Ammon's horn (tissue), 1 donor: ENCODE measurements at regions not wholly inside any gene's neighbourhood (a gene's known extent, or its start where the extent isn't known, plus 50 kb on each side); places are given as distances from the start of the nearest gene placed in this dataset.

Experiments
- DNase-seq: peaks from one replicate; pipeline ENCODE4 v3.0.0-alpha.2; 2016; ENCODE audit warnings: low spot score

GRCh38 chr18:61082976-61083630, 250.1 kb upstream of the CDH20 start:
- no peak for DNase-seq

GRCh38 chr18:61085036-61085435, 248.2 kb upstream of the CDH20 start:
- no peak for DNase-seq

- no peak for DNase-seq
Observed at GRCh38 chr18:61085761-61086160, 247.5 kb upstream of the CDH20 start.

DNA sequence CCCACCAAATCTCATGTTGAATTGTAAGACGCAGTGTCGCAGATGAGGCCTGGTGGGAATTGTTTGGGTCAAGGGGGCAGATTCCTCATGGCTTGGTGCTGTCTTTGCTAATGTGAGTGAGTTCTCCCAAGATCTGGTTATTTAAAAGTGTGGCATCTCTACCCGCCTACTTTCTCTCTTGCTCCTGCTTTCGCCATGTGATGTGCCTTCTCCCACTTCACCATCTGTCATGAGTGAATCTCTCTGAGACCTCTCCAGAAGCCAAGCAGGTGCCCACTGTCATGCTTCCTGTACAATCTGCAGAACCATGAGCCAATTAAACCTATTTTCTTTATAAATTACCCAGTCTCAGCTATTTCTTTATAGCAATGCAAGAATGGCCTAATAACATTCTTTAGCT, 246.6 kb upstream of the CDH20 start:
- no peak for DNase-seq

DNA sequence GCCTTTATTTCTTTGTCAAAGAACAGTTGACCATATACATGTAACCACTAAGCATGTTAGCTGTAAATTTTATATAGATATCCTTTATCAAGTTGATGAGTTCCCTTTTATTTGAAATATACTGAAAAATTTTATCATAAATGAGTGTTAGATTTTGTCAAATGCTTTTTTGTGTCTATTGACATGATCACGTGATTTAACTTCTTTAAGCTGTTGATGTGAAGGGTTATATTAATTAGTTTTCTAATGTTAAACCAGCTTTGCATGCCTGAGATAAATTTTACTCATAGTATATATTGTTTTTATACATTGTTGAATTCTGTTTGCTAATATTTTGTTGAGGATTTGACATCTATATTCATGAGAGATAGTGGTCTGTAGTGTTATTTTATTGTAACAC, 241.9 kb upstream of the CDH20 start:
- no peak for DNase-seq

DNA sequence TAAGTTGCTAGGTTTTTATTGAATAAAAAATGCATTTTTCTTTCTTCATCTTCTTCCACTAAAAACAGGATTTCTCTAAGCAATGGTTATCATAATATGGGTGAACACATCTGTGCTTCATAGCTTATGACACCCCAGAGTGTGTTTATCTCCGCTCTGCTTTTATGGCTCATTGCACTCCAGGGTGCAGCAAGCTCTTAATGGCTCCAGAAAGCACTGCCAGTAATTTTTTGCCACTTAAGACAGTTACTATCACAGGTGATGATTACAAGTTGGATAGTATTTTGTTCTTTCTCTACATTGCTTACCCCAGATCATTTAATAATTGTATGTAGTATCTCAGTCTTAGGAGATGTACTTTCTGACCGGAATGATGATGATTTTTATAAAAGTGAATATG, 239.3 kb upstream of the CDH20 start:
- no peak for DNase-seq

DNA sequence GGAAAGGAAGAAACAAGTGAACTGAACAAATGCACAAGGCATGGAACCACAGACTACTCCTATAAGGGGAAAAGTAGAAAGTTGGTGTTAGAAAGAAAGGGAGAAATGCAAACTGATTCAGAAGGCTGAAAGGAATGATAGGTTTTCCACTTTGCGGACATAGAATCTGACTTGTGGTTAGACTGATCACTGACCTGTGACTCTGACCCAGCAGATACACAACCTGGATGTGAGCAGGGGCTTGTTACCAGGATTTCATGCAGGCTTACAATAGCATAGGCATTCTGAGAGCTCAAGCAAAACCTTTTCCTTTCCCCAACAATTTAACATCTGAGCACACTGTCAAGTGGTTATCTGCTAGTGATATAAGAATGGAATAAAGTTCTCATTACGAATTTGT, 237.0 kb upstream of the CDH20 start:
- no peak for DNase-seq

DNA sequence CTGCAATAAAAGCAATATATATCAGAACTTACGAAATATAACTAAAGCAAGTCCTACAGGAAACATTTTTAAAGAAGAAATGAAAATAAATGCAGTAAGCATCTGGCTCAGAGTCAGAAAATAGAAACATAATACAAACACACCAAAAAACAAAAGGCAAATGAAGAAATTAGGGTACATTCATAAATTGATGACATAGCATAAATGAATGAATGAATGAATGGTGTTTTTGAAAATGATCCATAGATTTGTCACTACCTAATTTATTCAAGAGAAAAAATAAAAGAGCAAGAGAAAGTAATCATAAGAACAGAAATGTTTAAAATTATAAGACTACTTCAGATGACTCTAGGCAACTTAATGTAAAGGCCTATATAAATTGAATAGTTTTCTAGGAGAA, 226.1 kb upstream of the CDH20 start:
- no peak for DNase-seq

DNA sequence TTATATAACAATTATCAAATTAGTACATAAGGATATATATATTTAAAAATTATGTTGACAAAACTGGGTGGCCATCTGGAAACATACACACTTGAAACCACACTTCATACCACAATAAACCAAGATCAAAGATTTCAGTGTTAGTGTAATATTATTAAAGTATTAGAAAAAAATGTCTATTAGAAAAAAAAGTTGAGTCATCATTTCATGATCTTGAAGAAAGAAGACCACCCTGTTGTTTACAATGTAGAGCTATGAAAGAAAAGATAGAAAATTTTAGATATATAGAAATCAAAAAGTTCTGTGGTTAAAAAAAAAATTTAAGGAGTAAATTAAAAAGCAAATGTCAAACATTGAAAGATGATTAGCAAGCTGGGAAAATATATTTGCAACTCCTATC, 224.5 kb upstream of the CDH20 start:
- DNase-seq, result no peak

- DNase-seq, result no peak
Observed at GRCh38 chr18:61123309-61123708, 209.9 kb upstream of the CDH20 start.

- DNase-seq, result no peak
Observed at GRCh38 chr18:61127714-61128467, 205.3 kb upstream of the CDH20 start.

DNA sequence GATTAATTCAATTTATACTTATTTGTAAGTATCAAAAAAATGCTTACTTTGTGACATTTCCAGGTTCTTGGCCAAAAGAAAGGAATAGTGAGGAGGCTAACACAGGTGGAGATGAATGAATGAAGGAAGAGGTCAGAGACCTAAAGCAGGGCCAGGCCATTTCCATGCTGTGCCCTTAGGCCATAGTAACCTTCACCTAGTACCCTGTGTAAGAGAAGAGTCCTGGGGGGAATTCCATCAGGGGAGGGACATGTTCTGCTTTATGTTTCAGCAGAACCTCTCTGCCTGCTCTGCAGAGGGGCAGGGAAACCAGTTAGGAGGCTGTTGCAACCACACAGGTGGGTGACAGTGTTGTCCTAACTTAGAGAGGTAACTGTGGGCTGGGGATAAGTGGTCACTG, 204.2 kb upstream of the CDH20 start:
- no peak for DNase-seq

GRCh38 chr18:61132031-61132430, 201.2 kb upstream of the CDH20 start:
- no peak for DNase-seq

- DNase-seq, result no peak
Observed at GRCh38 chr18:61133783-61134182, 199.4 kb upstream of the CDH20 start.

DNA sequence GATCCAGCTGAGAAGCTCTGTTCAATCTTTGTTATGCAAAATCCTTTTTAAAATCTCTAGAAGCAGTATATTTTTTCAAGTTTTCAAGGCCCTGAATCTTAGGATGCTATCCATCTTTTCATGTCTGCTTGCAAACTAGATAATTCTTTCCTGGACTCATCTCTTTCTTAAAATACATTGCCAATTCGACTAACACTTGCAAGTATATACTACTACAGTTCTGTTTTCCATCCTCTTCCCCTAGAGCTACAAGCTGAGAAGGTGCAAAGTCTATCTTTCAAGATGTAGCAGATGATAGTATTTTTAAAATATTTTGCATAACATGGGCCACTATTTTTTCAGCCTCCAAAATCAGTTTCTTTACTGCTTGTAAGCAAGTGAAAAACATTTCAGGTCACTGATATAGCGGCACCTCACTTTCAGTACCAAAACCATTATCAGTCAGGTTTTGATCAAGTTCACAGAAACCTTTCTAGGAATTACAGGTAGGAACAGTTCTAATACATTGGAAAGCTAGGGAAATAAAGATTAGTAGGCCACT, 196.4 kb upstream of the CDH20 start:
- no peak for DNase-seq

DNA sequence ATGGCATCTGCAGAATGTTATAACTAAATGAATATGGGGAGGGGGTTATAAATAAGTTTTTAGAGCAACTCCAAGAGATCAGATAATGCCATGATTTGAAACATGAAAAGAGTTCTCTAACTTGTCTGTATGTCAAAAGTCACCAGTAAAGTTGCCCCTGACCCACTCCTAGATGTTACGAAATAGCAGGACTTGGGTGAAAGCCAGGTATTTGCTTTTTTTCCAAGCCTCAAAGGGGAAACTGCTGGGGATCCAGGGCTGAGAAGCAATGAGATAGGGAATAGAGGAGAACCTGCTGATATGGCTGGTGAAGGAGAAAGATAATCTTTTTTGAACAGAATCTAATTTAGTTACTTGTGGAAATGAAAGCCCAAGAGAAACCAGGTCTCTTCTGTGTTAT, 191.5 kb upstream of the CDH20 start:
- no peak for DNase-seq

- no peak for DNase-seq
Observed at GRCh38 chr18:61148322-61148721, 184.9 kb upstream of the CDH20 start.

DNA sequence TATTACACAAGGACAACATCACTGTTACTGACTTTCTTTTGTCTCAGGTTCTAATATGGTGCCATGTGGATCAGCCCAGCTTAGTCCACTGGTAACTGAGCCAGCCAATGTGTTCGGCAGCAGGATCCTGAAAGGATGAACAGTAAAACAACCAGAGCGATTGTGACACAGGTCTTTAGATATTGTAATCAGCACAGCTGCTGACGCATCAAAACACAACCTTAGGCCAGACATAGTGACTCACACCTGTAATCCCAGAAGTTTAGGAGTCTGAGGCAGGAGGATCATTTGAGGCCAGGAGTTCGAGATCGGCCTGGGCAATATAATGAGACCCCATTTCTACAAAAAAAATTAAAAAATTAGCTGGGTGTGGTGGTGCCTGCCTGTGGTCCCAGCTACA, 183.4 kb upstream of the CDH20 start:
- DNase-seq, result no peak

DNA sequence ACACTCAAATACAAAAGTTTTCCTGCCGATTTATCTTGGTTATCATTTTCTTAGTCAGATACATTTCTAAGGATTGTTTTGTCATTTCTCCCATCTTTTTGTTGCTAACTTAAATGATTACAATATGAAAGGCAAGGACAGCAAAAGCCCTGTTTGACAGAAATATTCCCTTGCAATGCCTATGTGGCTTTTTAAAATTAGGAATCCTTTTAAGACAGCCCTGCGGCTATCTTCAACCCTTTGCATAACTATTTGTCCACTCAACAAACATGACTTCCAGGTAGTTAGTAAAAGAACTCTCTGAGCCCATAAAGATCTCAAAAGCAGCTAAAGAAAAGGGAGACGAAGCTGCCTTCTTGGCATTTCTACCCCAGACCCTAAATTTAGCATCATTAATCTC, 179.7 kb upstream of the CDH20 start:
- DNase-seq, result no peak

- no peak for DNase-seq
Observed at GRCh38 chr18:61154866-61155265, 178.4 kb upstream of the CDH20 start.

DNA sequence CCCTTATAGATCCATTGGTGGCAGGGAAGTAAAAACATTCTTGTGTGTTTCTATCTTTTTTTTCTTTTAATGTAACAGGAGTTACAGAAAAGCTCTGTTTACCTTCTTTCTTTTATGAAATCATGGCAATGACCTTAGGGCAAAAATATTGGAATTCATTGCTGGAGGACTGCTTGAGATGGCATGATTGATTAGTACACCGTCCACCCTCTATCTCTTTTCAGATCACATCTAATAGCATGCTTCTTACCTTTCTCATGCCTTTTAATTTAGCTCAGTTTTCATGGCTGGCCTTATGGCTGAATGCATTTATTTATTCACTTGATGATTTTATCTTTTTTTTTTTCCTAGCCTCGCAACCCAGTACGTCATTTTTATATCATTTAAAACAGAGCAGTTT, 177.6 kb upstream of the CDH20 start:
- no peak for DNase-seq

GRCh38 chr18:61157451-61157850, 175.8 kb upstream of the CDH20 start:
- no peak for DNase-seq

DNA sequence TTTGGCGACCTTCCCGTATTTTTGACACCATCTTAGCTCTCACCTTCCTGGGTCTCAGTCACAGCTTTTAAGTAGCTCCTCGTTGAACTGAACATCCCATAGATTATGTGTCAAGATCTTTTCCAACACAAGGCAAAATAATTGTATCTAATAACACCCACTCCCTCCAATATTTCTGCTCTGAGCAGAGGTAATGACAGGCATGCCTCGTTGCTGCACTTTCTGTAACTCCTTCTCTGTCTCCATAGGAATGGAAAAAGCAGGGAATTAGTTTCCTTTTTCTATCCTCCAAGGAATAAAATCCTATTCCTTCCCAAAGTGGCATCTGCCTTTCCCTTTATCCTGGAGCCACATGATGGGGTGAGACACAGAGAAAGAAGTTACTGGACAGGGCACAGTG, 174.0 kb upstream of the CDH20 start:
- no peak for DNase-seq

GRCh38 chr18:61164321-61164720, 168.9 kb upstream of the CDH20 start:
- DNase-seq, result no peak
